Astrocyte of the spinal cord (primary cell): ENCODE measurements at regions not wholly inside any gene's neighbourhood (a gene's known extent, or its start where the extent isn't known, plus 50 kb on each side); places are given as distances from the start of the nearest gene placed in this dataset.
"Not testable (repeated sequence)": the region's sequence is repeated elsewhere in the genome, so short reads cannot be mapped to it uniquely, and the experiment has no call there.

Experiments used
- DNase-seq: peaks from one replicate; pipeline ENCODE4 v3.0.0; 2011; ENCODE audit warnings: low read depth, low spot score
- H3K4me3 ChIP-seq: 2 replicates; pipeline ENCODE4 v1.5.1; 2011; ENCODE audit warnings: low read depth, mild to moderate bottlenecking, low read length, moderate library complexity
- CTCF ChIP-seq: IDR thresholded peaks from 2 replicates; pipeline ENCODE4 v1.5.1; 2012; ENCODE audit warnings: low read depth, mild to moderate bottlenecking, low read length, inconsistent platforms
- in situ Hi-C: cut with HindIII; loops from 2 replicates; pipeline ENCODE4 v1.10.0; 2017; ENCODE audit warnings: low sequenced_read_pairs

GRCh38 chr5:174644436-174644835, 79.9 kb upstream of the MSX2 start:
- H3K4me3 ChIP-seq = no peak overlapping the region
- no peak for DNase-seq
- in situ Hi-C loops = no loop called here
- no peak for TF ChIP-seq CTCF

- TF ChIP-seq CTCF = no peak
- DNase-seq = no peak
- in situ Hi-C loops = no loop called here
- H3K4me3 ChIP-seq = no peak overlapping the region
Observed at GRCh38 chr5:174644923-174645322, 79.5 kb upstream of the MSX2 start.

GRCh38 chr5:174645677-174646076, 78.7 kb upstream of the MSX2 start:
- no peak for TF ChIP-seq CTCF
- DNase-seq = no peak
- H3K4me3 ChIP-seq = no peak overlapping the region
- in situ Hi-C loops = no loop called here

- in situ Hi-C loops, DNase-seq, H3K4me3 ChIP-seq: not testable (repeated sequence)
Observed at GRCh38 chr5:174648618-174649017, 75.8 kb upstream of the MSX2 start.

GRCh38 chr5:174649391-174649790, 75.0 kb upstream of the MSX2 start:
- no peak for DNase-seq
- TF ChIP-seq CTCF = no peak
- no peak overlapping the region for H3K4me3 ChIP-seq
- in situ Hi-C loops = no loop called here

- TF ChIP-seq CTCF = no peak
- in situ Hi-C loops = no loop called here
- DNase-seq = no peak
- no peak overlapping the region for H3K4me3 ChIP-seq
Observed at GRCh38 chr5:174654442-174654841, 69.9 kb upstream of the MSX2 start.

GRCh38 chr5:174655351-174655750, 69.0 kb upstream of the MSX2 start:
- TF ChIP-seq CTCF = no peak
- no peak for DNase-seq
- no peak overlapping the region for H3K4me3 ChIP-seq
- in situ Hi-C loops = no loop called here
